Osteoblast (primary cell): ENCODE measurements at regions not wholly inside any gene's neighbourhood (a gene's known extent, or its start where the extent isn't known, plus 50 kb on each side); places are given as distances from the start of the nearest gene placed in this dataset.
"Not testable (repeated sequence)": the region's sequence is repeated elsewhere in the genome, so short reads cannot be mapped to it uniquely, and the experiment has no call there.

Source experiments
- DNase-seq: peaks from one replicate; pipeline ENCODE4 v3.0.0; 2011; ENCODE audit warnings: low spot score, mixed read lengths; ENCODE audit not compliant: insufficient read length; ENCODE audit errors: missing footprints
- H2AFZ ChIP-seq: 2 replicates; pipeline ENCODE4 v1.6.0; 2011; ENCODE audit warnings: mild to moderate bottlenecking, low read length
- H3K27ac ChIP-seq: 2 replicates; pipeline ENCODE4 v1.5.1; 2011; ENCODE audit warnings: mild to moderate bottlenecking, low read depth, low read length, moderate library complexity
- H3K27me3 ChIP-seq: 2 replicates; pipeline ENCODE4 v1.6.0; 2012; ENCODE audit warnings: mild to moderate bottlenecking, control low read depth, inconsistent platforms, low read length, moderate library complexity; ENCODE audit not compliant: insufficient read depth
- H3K36me3 ChIP-seq: 2 replicates; pipeline ENCODE4 v1.5.1; 2011; ENCODE audit warnings: mild to moderate bottlenecking, low read length, control low read depth, moderate library complexity; ENCODE audit not compliant: insufficient read depth
- H3K4me1 ChIP-seq: 2 replicates; pipeline ENCODE4 v1.5.1; 2011; ENCODE audit warnings: mild to moderate bottlenecking, low read length, control low read depth, moderate library complexity; ENCODE audit not compliant: insufficient read depth
- H3K4me2 ChIP-seq: 2 replicates; pipeline ENCODE4 v1.6.0; 2011; ENCODE audit warnings: mild to moderate bottlenecking, low read length; ENCODE audit not compliant: insufficient read depth
- H3K4me3 ChIP-seq: fragments of 200-600 bp; sonication (generic); 3 replicates; pipeline ENCODE4 v1.5.1; 2012; ENCODE audit warnings: mild to moderate bottlenecking, low read length, inconsistent platforms; ENCODE audit not compliant: insufficient read depth
- H3K79me2 ChIP-seq: 2 replicates; pipeline ENCODE4 v1.6.0; 2012; ENCODE audit warnings: mild to moderate bottlenecking, low read length, control low read depth, inconsistent platforms; ENCODE audit not compliant: insufficient read depth
- H3K9me3 ChIP-seq: 2 replicates; pipeline ENCODE4 v1.5.1; 2011; ENCODE audit warnings: low read depth, low read length, control low read depth
- H4K20me1 ChIP-seq: 2 replicates; pipeline ENCODE4 v1.6.0; 2012; ENCODE audit warnings: mild to moderate bottlenecking, low read length, control low read depth; ENCODE audit not compliant: insufficient read depth
- CTCF ChIP-seq: IDR thresholded peaks from 2 replicates; pipeline ENCODE4 v1.5.1; 2011; ENCODE audit warnings: mild to moderate bottlenecking, low read depth, low read length, moderate library complexity; ENCODE audit errors: extremely low read depth

GRCh38 chr11:92087725-92088537 lies 136.7 kb upstream of the FAT3 start:
- no peak for TF ChIP-seq CTCF
- no peaks in the 10 kb centered on the region for H3K27me3 ChIP-seq
- H2AFZ ChIP-seq, result no peak overlapping the region
- DNase-seq, result no peak
- no peak overlapping the region for H3K4me3 ChIP-seq
- no peaks in the 10 kb centered on the region for H3K36me3 ChIP-seq
- no peaks in the 10 kb centered on the region for H3K9me3 ChIP-seq
- no peak overlapping the region for H3K27ac ChIP-seq
- no peaks in the 10 kb centered on the region for H3K4me1 ChIP-seq
- H3K4me2 ChIP-seq, result no peak overlapping the region
- no peaks in the 10 kb centered on the region for H4K20me1 ChIP-seq
- H3K79me2 ChIP-seq, result no peaks in the 10 kb centered on the region

- Histone ChIP-seq H3K27me3 (no peaks in the 10 kb centered on the region), H3K4me2 (no peak overlapping the region), H3K4me1 (no peaks in the 10 kb centered on the region), H3K9me3 (no peaks in the 10 kb centered on the region), H3K4me3 (no peak overlapping the region), H2AFZ (no peak overlapping the region), H3K79me2 (no peaks in the 10 kb centered on the region), H3K27ac (no peak overlapping the region), H3K36me3 (no peaks in the 10 kb centered on the region), H4K20me1 (no peaks in the 10 kb centered on the region)
- no peak for DNase-seq
- TF ChIP-seq CTCF, result no peak
Observed at GRCh38 chr11:92083123-92083522, 141.5 kb upstream of the FAT3 start.

DNA sequence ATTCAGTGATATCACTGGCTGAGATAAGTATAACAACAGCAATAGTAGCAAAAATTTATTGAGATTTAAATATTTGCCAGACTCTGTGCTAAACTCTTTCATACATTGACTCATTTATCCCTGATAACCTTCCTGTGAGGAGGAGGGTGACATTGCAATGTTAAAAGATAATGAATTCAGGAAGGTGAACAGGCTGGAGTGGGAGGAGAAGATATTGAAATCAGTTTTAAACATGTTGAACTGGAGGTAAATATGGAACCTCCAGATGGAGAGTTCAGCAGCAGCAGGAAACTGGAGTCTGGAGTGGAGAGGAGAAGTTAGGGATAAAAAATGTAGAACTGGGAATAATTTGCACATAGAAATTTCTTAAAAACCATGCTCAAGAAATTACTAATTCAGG lies 142.0 kb upstream of the FAT3 start:
- no peaks in the 10 kb centered on the region for H3K9me3 ChIP-seq
- H3K4me2 ChIP-seq, result no peak overlapping the region
- no peaks in the 10 kb centered on the region for H3K79me2 ChIP-seq
- H3K4me1 ChIP-seq, result no peaks in the 10 kb centered on the region
- H4K20me1 ChIP-seq, result no peaks in the 10 kb centered on the region
- no peak for TF ChIP-seq CTCF
- H3K27ac ChIP-seq, result no peak overlapping the region
- H2AFZ ChIP-seq, result no peak overlapping the region
- no peaks in the 10 kb centered on the region for H3K36me3 ChIP-seq
- DNase-seq, result no peak
- no peak overlapping the region for H3K4me3 ChIP-seq
- no peaks in the 10 kb centered on the region for H3K27me3 ChIP-seq

DNA sequence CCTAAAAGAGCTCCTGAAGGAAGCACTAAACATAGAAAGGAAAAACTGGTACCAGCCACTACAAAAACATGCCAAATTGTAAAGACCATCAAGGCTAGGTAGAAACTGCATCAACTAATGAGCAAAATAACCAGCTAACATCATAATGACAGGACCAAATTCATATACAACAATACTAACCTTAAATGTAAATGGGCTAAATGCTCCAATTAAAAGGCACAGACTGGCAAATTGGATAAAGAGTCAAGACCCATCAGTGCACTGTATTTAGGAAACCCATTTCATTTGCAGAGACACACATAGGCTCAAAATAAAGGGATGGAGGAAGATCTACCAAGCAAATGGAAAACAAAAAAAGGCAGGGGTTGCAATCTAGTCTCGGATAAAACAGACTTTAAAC lies 150.1 kb upstream of the FAT3 start:
- H3K9me3 ChIP-seq, H3K79me2 ChIP-seq, H3K4me3 ChIP-seq, DNase-seq, H3K27me3 ChIP-seq, H3K4me1 ChIP-seq, H3K27ac ChIP-seq, H2AFZ ChIP-seq, H4K20me1 ChIP-seq, H3K4me2 ChIP-seq, H3K36me3 ChIP-seq: not testable (repeated sequence)
